ES-I3 (cell line): ENCODE measurements at regions not wholly inside any gene's neighbourhood (a gene's known extent, or its start where the extent isn't known, plus 50 kb on each side); places are given as distances from the start of the nearest gene placed in this dataset.

Experiments used
- H3K36me3 ChIP-seq: 2 replicates; pipeline ENCODE4 v1.6.1; 2013; ENCODE audit warnings: mild to moderate bottlenecking, low read length, control low read depth, moderate library complexity; ENCODE audit not compliant: insufficient read depth
- H3K4me1 ChIP-seq: 2 replicates; pipeline ENCODE4 v1.6.1; 2013; ENCODE audit warnings: mild to moderate bottlenecking, control low read depth, low read length; ENCODE audit not compliant: insufficient read depth
- H3K9ac ChIP-seq: 2 replicates; pipeline ENCODE4 v1.6.1; 2013; ENCODE audit warnings: low read depth, mild to moderate bottlenecking, low read length, moderate library complexity
- H3K9me3 ChIP-seq: 2 replicates; pipeline ENCODE4 v1.6.1; 2013; ENCODE audit warnings: mild to moderate bottlenecking, low read length, moderate library complexity; ENCODE audit not compliant: control insufficient read depth, insufficient read depth

DNA sequence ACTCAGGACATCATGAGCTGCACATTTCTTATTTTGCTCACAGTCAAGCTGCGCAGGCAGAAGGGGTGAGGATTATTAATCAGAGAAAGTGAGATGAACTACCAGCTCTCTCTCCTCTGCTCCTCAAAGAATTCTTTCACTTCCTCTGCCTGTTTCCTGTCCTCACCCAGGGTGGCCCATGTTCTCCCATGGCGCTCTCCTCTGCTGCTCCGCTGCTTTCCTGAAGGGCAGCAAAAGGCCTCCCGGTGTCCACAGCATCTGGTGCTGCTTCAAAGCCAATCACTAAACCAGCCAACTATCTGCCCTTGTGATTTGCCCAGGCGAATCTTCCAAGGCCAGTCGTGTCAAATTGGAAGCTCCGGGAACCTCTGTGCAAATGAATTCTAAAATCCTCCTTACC, 324.2 kb downstream of the TPBG start:
- H3K9ac ChIP-seq: no peak overlapping the region
- no peaks in the 10 kb centered on the region for H3K4me1 ChIP-seq
- no peaks in the 10 kb centered on the region for H3K36me3 ChIP-seq
- H3K9me3 ChIP-seq: no peaks in the 10 kb centered on the region

GRCh38 chr6:82690283-82690682, 326.7 kb downstream of the TPBG start:
- Histone ChIP-seq H3K9me3 (no peaks in the 10 kb centered on the region), H3K9ac (no peak overlapping the region), H3K4me1 (no peaks in the 10 kb centered on the region), H3K36me3 (no peaks in the 10 kb centered on the region)

- Histone ChIP-seq H3K9me3 (no peaks in the 10 kb centered on the region), H3K4me1 (no peaks in the 10 kb centered on the region), H3K9ac (no peak overlapping the region)
These were observed 328.4 kb downstream of the TPBG start for GRCh38 chr6:82691997-82692396.

DNA sequence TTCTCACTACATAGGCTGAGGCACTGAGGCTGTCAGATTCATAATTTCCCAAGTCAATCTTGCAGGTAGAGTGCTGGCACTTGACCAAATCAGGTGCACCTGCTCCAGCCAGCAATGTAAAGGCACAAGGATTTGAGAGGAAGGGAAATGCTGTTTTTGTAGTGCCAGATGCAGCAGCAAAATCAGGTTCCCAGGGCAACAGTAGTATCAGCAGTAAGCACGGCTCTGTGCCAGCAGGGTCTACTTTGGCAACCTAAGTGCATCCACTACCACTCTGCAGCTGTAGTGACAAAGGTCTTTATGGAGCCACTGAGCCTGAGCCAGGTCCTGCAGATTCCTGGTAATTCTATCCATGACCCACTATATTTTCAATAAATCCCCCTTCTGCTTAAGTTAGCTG, 329.5 kb downstream of the TPBG start:
- Histone ChIP-seq H3K9ac (no peak overlapping the region), H3K36me3 (no peaks in the 10 kb centered on the region), H3K4me1 (no peaks in the 10 kb centered on the region), H3K9me3 (no peaks in the 10 kb centered on the region)

More at GRCh38 chr6:82691997-82692396, 328.4 kb downstream of the TPBG start:
- no peaks in the 10 kb centered on the region for H3K36me3 ChIP-seq

GRCh38 chr6:82701341-82701740, 337.7 kb downstream of the TPBG start:
- Histone ChIP-seq H3K36me3 (no peaks in the 10 kb centered on the region), H3K4me1 (no peaks in the 10 kb centered on the region), H3K9me3 (no peaks in the 10 kb centered on the region), H3K9ac (no peak overlapping the region)

DNA sequence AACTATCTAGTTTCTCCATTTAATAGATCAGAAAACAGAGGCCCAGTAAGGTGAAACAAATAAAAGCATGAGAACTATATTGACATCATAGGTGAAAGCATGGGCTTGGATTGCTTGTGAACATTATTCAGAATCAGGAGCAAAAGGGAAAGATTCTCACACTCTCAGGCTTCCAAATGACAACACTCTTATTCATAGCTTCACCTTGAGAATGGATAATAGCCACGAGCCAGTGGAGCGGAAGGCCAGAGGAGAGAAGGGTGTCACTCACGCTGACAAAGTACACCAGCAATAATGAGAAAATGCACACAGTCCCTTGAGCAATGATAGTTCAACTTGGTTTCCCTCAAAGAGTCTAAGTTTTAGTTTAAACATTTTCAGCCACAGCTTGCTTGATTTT, 339.0 kb downstream of the TPBG start:
- Histone ChIP-seq H3K9ac (no peak overlapping the region), H3K4me1 (no peaks in the 10 kb centered on the region), H3K36me3 (no peaks in the 10 kb centered on the region), H3K9me3 (no peaks in the 10 kb centered on the region)

DNA sequence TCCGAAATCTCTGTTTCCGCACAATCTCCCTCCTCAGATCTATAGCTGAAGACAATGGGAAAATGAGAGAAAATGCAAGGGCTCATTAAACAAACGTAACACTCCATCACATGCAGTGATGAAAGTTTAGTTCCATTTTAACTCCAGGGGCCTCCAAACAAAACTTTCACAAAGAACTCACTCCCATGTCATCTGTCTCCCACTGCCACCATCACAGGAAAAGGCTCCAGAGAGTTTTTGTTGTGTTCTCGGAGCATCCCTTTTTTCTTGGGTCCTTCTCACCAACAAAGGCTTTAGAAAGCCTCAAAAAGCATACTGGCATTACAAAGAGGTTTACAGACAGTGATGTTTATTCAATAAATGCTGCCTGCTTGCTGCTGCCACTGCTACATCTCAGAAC, 339.6 kb downstream of the TPBG start:
- Histone ChIP-seq H3K9ac (no peak overlapping the region), H3K9me3 (no peaks in the 10 kb centered on the region), H3K36me3 (no peaks in the 10 kb centered on the region), H3K4me1 (no peaks in the 10 kb centered on the region)

- Histone ChIP-seq H3K9ac (no peak overlapping the region), H3K9me3 (no peaks in the 10 kb centered on the region), H3K36me3 (no peaks in the 10 kb centered on the region), H3K4me1 (no peaks in the 10 kb centered on the region)
These were observed 340.4 kb downstream of the TPBG start for GRCh38 chr6:82704045-82704444.

- Histone ChIP-seq H3K36me3 (no peaks in the 10 kb centered on the region), H3K4me1 (no peaks in the 10 kb centered on the region), H3K9me3 (no peaks in the 10 kb centered on the region), H3K9ac (no peak overlapping the region)
These were observed 342.0 kb downstream of the TPBG start for GRCh38 chr6:82705579-82705978.

DNA sequence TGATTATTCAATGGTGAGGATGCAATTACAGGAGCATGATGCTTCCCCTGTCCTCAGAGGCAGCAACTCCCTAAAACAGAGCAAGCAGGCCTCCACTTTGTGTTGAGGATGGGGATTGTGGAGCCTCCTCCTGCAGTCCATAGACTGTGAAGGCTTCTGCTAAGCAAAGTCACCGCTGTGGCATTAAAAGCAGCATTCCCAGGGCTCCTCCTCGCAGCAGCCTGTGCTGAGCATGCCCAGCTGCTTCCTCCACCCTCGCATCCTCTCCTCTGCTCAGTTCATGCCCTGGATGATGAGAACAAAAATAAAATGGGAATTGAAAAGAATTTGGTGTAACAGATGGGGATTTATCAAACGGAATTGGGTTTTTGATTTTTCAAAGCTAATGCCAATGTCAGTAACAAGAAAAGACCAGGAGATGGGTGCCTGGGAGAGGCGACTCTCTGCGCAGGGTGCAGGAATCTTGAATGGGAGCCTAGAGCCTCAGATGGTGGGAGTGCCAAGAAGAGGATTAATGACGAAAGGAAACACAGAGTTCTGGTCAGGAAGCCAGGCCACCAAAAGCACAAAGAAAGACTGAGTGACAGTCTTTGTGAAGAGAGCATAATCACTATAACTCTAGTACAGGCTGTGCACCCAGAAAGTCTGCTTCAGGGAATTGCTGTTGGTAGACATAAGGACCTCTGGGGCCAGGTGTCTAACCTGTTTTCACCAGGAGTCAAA, 347.6 kb downstream of the TPBG start:
- Histone ChIP-seq H3K36me3 (no peaks in the 10 kb centered on the region), H3K9me3 (peaks cover 5% of the 10 kb centered on the region), H3K4me1 (no peaks in the 10 kb centered on the region), H3K9ac (no peak overlapping the region)

DNA sequence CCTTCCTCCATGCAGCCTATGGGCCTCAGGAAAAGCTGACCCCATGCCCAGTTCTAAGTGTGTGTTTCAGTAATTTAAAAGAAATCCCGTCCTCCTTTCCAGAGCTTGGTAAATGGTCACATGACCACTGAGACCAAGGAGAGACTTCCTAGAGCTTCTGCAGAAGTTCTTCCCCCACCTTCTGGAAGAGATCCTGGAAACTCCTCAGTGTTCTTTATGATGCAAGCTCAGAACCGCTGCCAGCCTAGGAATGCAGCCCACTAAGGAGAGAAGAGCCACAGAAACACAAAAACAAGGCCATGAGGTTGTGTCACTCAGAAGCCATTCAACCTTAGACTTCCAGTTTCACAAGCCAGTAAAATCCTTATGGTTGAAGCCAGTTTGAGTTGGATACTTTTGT, 348.4 kb downstream of the TPBG start:
- no peak overlapping the region for H3K9ac ChIP-seq
- no peaks in the 10 kb centered on the region for H3K4me1 ChIP-seq
- H3K9me3 ChIP-seq: peaks cover 5% of the 10 kb centered on the region
- H3K36me3 ChIP-seq: no peaks in the 10 kb centered on the region

GRCh38 chr6:82712389-82712788, 348.8 kb downstream of the TPBG start:
- H3K9ac ChIP-seq: no peak overlapping the region
- H3K36me3 ChIP-seq: no peaks in the 10 kb centered on the region
- H3K4me1 ChIP-seq: no peaks in the 10 kb centered on the region
- H3K9me3 ChIP-seq: peaks cover 5% of the 10 kb centered on the region

DNA sequence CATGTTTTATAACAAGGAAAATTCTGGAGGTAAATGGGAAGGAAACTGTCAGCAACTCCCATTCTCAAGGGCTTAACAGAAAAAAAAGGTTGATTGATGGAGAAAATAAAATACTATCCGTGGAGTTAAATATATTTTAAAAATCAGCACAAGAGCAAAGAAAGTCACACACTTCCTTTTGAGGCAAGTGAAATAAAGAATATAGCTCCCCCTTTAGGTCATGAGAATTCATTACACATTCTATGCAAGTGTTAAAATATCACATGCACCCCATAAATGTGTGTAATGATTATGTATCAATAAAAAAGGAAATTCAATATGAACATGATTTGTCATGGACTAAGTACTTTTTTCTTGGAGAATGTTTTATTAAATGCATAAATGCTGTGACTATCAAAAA, 349.2 kb downstream of the TPBG start:
- no peak overlapping the region for H3K9ac ChIP-seq
- H3K9me3 ChIP-seq: peaks cover 5% of the 10 kb centered on the region
- H3K4me1 ChIP-seq: no peaks in the 10 kb centered on the region
- H3K36me3 ChIP-seq: no peaks in the 10 kb centered on the region

GRCh38 chr6:82720992-82721391, 344.6 kb downstream of the UBE3D start:
- Histone ChIP-seq H3K4me1 (no peaks in the 10 kb centered on the region), H3K36me3 (no peaks in the 10 kb centered on the region), H3K9ac (no peak overlapping the region), H3K9me3 (no peaks in the 10 kb centered on the region)

DNA sequence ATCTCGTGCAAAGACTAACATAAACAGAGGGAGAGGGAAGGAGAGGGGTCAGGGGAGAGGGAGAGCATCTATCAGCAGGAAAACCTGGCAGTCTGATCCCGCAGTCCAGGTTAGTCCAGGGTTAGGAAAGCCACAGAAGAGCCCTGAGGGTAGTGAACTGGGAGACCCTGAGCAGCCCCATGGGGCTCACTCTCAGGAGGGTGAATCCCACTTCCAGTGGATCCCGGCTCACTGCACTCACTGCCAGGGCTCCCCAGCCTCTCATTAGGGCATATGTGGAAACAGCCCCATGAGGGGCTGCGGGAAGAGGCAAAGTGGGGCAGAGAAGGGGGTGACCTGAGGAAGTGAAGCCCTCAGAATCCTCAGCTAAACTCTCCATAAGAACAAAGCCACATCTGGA, 329.9 kb downstream of the UBE3D start:
- Histone ChIP-seq H3K36me3 (no peaks in the 10 kb centered on the region), H3K4me1 (peaks cover 18% of the 10 kb centered on the region; the same call in 1 of the 2 replicates), H3K9ac (no peak overlapping the region), H3K9me3 (no peaks in the 10 kb centered on the region)
